Endodermal cell (in vitro differentiated cells): ENCODE measurements at regions not wholly inside any gene's neighbourhood (a gene's known extent, or its start where the extent isn't known, plus 50 kb on each side); places are given as distances from the start of the nearest gene placed in this dataset.

ENCODE experiments used
- DNase-seq: peaks from one replicate; pipeline ENCODE4 v3.0.0-alpha.2; 2017
- H3K27ac ChIP-seq: 2 replicates; pipeline ENCODE4 v1.5.1; 2013; ENCODE audit warnings: mild to moderate bottlenecking, low read depth, low read length, moderate library complexity
- H3K27me3 ChIP-seq: 2 replicates; pipeline ENCODE4 v1.6.1; 2013; ENCODE audit warnings: mild to moderate bottlenecking, low read length, moderate library complexity; ENCODE audit not compliant: insufficient read depth, control insufficient read depth, poor library complexity, severe bottlenecking
- H3K36me3 ChIP-seq: 2 replicates; pipeline ENCODE4 v1.7.0; 2013; ENCODE audit warnings: mild to moderate bottlenecking, low read length, moderate library complexity; ENCODE audit not compliant: control insufficient read depth, insufficient read depth
- H3K4me1 ChIP-seq: one replicate; pipeline ENCODE4 v1.7.0; 2013; ENCODE audit warnings: low read length; ENCODE audit not compliant: control insufficient read depth, insufficient read depth
- H3K4me3 ChIP-seq: 2 replicates; pipeline ENCODE4 v1.5.1; 2013; ENCODE audit warnings: mild to moderate bottlenecking, low read length, moderate library complexity
- H3K9ac ChIP-seq: 2 replicates; pipeline ENCODE4 v1.6.1; 2013; ENCODE audit warnings: mild to moderate bottlenecking, low read length, moderate library complexity; ENCODE audit not compliant: poor library complexity, severe bottlenecking; ENCODE audit errors: extremely low read depth
- H3K9me3 ChIP-seq: 2 replicates; pipeline ENCODE4 v1.6.1; 2013; ENCODE audit warnings: mild to moderate bottlenecking, low read length, moderate library complexity; ENCODE audit not compliant: control insufficient read depth
- H3K27ac Mint-ChIP-seq: 2 replicates; pipeline ENCODE4 v1.8.0; 2020; ENCODE audit warnings: mixed read lengths
- H3K27me3 Mint-ChIP-seq: 2 replicates; pipeline ENCODE4 v1.8.0; 2021; ENCODE audit warnings: mild to moderate bottlenecking, mixed read lengths; ENCODE audit not compliant: insufficient read depth
- H3K36me3 Mint-ChIP-seq: 2 replicates; pipeline ENCODE4 v1.8.0; 2020; ENCODE audit warnings: low read depth, mixed read lengths
- H3K4me1 Mint-ChIP-seq: 2 replicates; pipeline ENCODE4 v1.8.0; 2020; ENCODE audit warnings: mixed read lengths
- H3K4me3 Mint-ChIP-seq: 2 replicates; pipeline ENCODE4 v1.8.0; 2020; ENCODE audit warnings: mild to moderate bottlenecking, moderate library complexity, mixed read lengths
- H3K9me3 Mint-ChIP-seq: 2 replicates; pipeline ENCODE4 v1.8.0; 2020; ENCODE audit warnings: mild to moderate bottlenecking, mixed read lengths
- CTCF ChIP-seq: fragments of 200-600 bp; sonication (generic); conservative IDR thresholded peaks from 2 replicates; pipeline ENCODE4 v1.5.0; 2021; ENCODE audit warnings: antibody characterized with exemption, mild to moderate bottlenecking
- WGBS, 2 experiments: methylation state at CpG; one replicate each; pipeline versions ENCODE4 v1.1.5 to v1.1.7; 2013; ENCODE audit warnings: missing lambda C conversion rate in 2 of 2, mixed read lengths in 1 of 2; ENCODE audit not compliant: insufficient coverage in 1 of 2, insufficient read length in 1 of 2; 5-methylcytosine and 5-hydroxymethylcytosine counted together

DNA sequence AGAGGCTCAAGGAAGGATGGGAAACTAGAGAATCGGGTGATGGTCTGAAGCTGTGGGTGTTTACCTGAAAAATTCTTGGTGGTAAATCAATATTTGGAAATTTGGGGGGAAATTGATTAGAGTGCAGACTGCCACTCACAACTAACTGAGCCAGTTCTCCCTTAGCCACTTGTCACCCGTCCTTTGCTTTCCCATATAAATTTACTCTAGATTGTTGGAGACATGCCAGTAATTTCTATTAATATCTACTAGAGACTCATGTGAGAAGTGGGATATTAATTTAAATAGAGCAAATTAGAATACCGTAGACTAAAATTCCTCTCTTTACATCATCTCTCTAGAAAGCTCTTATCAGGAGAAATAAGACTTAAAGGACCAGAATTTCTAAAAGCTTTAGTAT lies 471.3 kb upstream of the DAB2 start:
- Histone ChIP-seq H3K9ac (no peak overlapping the region), H3K27me3 (no peaks in the 10 kb centered on the region), H3K4me1 (peaks cover 4% of the 10 kb centered on the region), H3K27ac (no peak overlapping the region), H3K9me3 (no peaks in the 10 kb centered on the region), H3K4me3 (no peak overlapping the region), H3K36me3 (no peaks in the 10 kb centered on the region)
- no peak for DNase-seq
- Mint-ChIP-seq H3K36me3 (no peaks in the 10 kb centered on the region), H3K4me3 (no peak overlapping the region), H3K9me3 (no peaks in the 10 kb centered on the region), H3K27ac (no peak overlapping the region), H3K27me3 (no peaks in the 10 kb centered on the region), H3K4me1 (peaks cover 16% of the 10 kb centered on the region)
- 98% methylated on average over 2 of the region's 3 CpGs; no CpG with 5 or more reads in 1 of the 2 experiments for WGBS, 2 experiments
- no peak for TF ChIP-seq CTCF

GRCh38 chr5:39892708-39893107 lies 467.9 kb upstream of the DAB2 start:
- no peak overlapping the region for H3K9ac ChIP-seq
- Mint-ChIP-seq H3K4me1 (peaks cover 16% of the 10 kb centered on the region), H3K9me3 (no peaks in the 10 kb centered on the region), H3K36me3 (no peaks in the 10 kb centered on the region), H3K27ac (no peak overlapping the region), H3K27me3 (no peaks in the 10 kb centered on the region), H3K4me3 (no peak overlapping the region)
- TF ChIP-seq CTCF = no peak
- no peaks in the 10 kb centered on the region for H3K36me3 ChIP-seq
- no peaks in the 10 kb centered on the region for H3K27me3 ChIP-seq
- no peak for DNase-seq
- H3K27ac ChIP-seq = no peak overlapping the region
- no peaks in the 10 kb centered on the region for H3K9me3 ChIP-seq
- H3K4me1 ChIP-seq = peaks cover 4% of the 10 kb centered on the region
- H3K4me3 ChIP-seq = no peak overlapping the region
- 75% methylated on average over 1 of the region's 1 CpG; no CpG with 5 or more reads in 1 of the 2 experiments for WGBS, 2 experiments

- Histone ChIP-seq H3K4me1 (peaks cover 4% of the 10 kb centered on the region), H3K9ac (no peak overlapping the region), H3K4me3 (no peak overlapping the region), H3K36me3 (no peaks in the 10 kb centered on the region), H3K27me3 (no peaks in the 10 kb centered on the region), H3K9me3 (peaks cover 8% of the 10 kb centered on the region), H3K27ac (no peak overlapping the region)
- Mint-ChIP-seq H3K9me3 (no peaks in the 10 kb centered on the region), H3K4me3 (no peak overlapping the region), H3K36me3 (no peaks in the 10 kb centered on the region), H3K4me1 (peaks cover 16% of the 10 kb centered on the region), H3K27me3 (no peaks in the 10 kb centered on the region), H3K27ac (no peak overlapping the region)
- DNase-seq = no peak
- 95 to 100% methylated on average over 2 of the region's 2 CpGs for WGBS, 2 experiments
- no peak for TF ChIP-seq CTCF
Measured at GRCh38 chr5:39891376-39891775, 466.6 kb upstream of the DAB2 start.
